ENCODE measurements at regions not wholly inside any gene's neighbourhood (a gene's known extent, or its start where the extent isn't known, plus 50 kb on each side); places are given as distances from the start of the nearest gene placed in this dataset.
A peak's percentile ranks its signal among the peaks of the same experiment; 100 is the strongest.
"Not testable (repeated sequence)": the region's sequence is repeated elsewhere in the genome, so short reads cannot be mapped to it uniquely, and the experiment has no call there.

- Histone ChIP-seq H3K27me3 (peaks cover 0 to 22% (median 0%) of the 10 kb centered on the region in 4 donors), H3K4me3 (no peak overlapping the region), H3K36me3 (no peaks in the 10 kb centered on the region), H3K9me3 (no peaks in the 10 kb centered on the region), H3K4me1 (peaks cover 0 to 5% (median 0%) of the 10 kb centered on the region in 3 donors), H3K27ac (no peak overlapping the region)
- no peak for DNase-seq
- TF ChIP-seq CTCF (IDR thresholded peaks at IDR 0.05) (no peak), POLR2A (IDR thresholded peaks at IDR 0.05) (no peak)
- intact Hi-C loops (cut with DNase I), result no loop called here
- WGBS, 2 donors, result 21 to 57% methylated on average over 3 of the region's 4 CpGs
These were observed 242.5 kb upstream of the PRSS58 start for GRCh38 chr7:142500366-142500765.

GRCh38 chr7:142499635-142500034 is 241.8 kb upstream of the PRSS58 start:
- Histone ChIP-seq H3K4me1 (peaks cover 0 to 5% (median 0%) of the 10 kb centered on the region in 3 donors), H3K4me3 (no peak overlapping the region), H3K9me3 (no peaks in the 10 kb centered on the region), H3K27me3 (peaks cover 0 to 30% (median 0%) of the 10 kb centered on the region in 4 donors), H3K36me3 (no peaks in the 10 kb centered on the region), H3K27ac (no peak overlapping the region)
- no peak for TF ChIP-seq CTCF (IDR thresholded peaks at IDR 0.05)
- 60 to 62% methylated on average over 4 of the region's 4 CpGs for WGBS, 2 donors
- intact Hi-C loops (cut with DNase I), result no loop called here
- DNase-seq, result no peak

- TF ChIP-seq POLR2A (IDR thresholded peaks at IDR 0.05) (no peak), CTCF (IDR thresholded peaks at IDR 0.05) (no peak)
- intact Hi-C loops (cut with DNase I), result no loop called here
- Histone ChIP-seq H3K27ac (no peak overlapping the region), H3K4me3 (no peak overlapping the region), H3K27me3 (peaks cover 0 to 31% (median 0%) of the 10 kb centered on the region in 4 donors), H3K4me1 (peaks cover 0 to 5% (median 0%) of the 10 kb centered on the region in 3 donors), H3K9me3 (no peaks in the 10 kb centered on the region), H3K36me3 (no peaks in the 10 kb centered on the region)
- 58 to 67% methylated on average over 1 of the region's 1 CpG for WGBS, 2 donors
- no peak for DNase-seq
These were observed 240.5 kb upstream of the PRSS58 start for GRCh38 chr7:142498364-142498763.

- Histone ChIP-seq H3K36me3 (no peaks in the 10 kb centered on the region), H3K4me1 (peaks cover 0 to 5% (median 0%) of the 10 kb centered on the region in 3 donors), H3K27me3 (peaks cover 0 to 30% (median 0%) of the 10 kb centered on the region in 4 donors), H3K9me3 (no peaks in the 10 kb centered on the region), H3K27ac (no peak overlapping the region), H3K4me3 (no peak overlapping the region)
- no peak for DNase-seq
- TF ChIP-seq POLR2A (IDR thresholded peaks at IDR 0.05), result no peak
- peak; percentile 47 to 66 (median 60) for TF ChIP-seq CTCF (IDR thresholded peaks at IDR 0.05)
- intact Hi-C loops (cut with DNase I), result no loop called here
- WGBS, 2 donors, result 4 to 6% methylated on average over 7 to 8 of the region's 8 CpGs
These were observed 238.7 kb upstream of the PRSS58 start for GRCh38 chr7:142496545-142496991.

GRCh38 chr7:142495879-142496278 is 238.0 kb upstream of the PRSS58 start:
- H3K4me1 ChIP-seq; H3K9me3 ChIP-seq; H3K4me3 ChIP-seq; H3K36me3 ChIP-seq; H3K27ac ChIP-seq; DNase-seq; intact Hi-C loops (cut with DNase I): not testable (repeated sequence)
- peaks cover 0 to 30% (median 0%) of the 10 kb centered on the region in 4 donors for H3K27me3 ChIP-seq
- WGBS, 2 donors, result 60 to 65% methylated on average over 2 to 3 of the region's 3 CpGs

DNA sequence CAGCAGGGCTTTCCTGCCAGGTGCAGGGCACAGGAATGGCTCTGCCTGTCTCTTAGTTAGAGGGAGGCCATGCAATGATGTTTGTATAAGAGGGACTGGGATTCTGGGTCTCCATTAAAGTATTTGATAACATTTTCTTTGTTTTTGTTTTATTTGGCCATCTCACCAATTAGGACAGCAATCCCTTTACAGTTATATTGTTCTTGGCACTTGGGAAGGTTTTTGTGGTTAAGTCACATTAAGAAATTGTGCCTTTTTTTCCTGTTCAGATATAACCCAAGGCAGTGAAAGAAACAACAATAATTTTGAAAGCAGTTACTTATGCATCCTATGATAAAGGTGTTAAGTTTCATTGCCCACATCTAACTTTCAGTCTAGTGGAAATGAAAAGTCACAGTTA is 237.4 kb upstream of the PRSS58 start:
- DNase-seq; H3K4me3 ChIP-seq; H3K4me1 ChIP-seq; intact Hi-C loops (cut with DNase I); H3K27ac ChIP-seq; H3K9me3 ChIP-seq; H3K36me3 ChIP-seq: not testable (repeated sequence)
- peaks cover 0 to 30% (median 0%) of the 10 kb centered on the region in 4 donors for H3K27me3 ChIP-seq
